Stimulated activated CD4-positive, alpha-beta T cell treated with anti-CD3 and anti-CD28 coated beads, TNF-alpha, amount 100 ng/mL, for 24 hours (primary cell): ENCODE measurements at regions not wholly inside any gene's neighbourhood (a gene's known extent, or its start where the extent isn't known, plus 50 kb on each side); places are given as distances from the start of the nearest gene placed in this dataset.

ENCODE experiments used
- DNase-seq, 3 experiments: peaks; one replicate each; pipeline ENCODE4 v3.0.0-alpha.2; 2020; ENCODE audit warnings: low read depth in 3 of 3

- DNase-seq = no peak
Measured at GRCh38 chr7:12127455-12127854, 83.6 kb upstream of the TMEM106B start.

DNA sequence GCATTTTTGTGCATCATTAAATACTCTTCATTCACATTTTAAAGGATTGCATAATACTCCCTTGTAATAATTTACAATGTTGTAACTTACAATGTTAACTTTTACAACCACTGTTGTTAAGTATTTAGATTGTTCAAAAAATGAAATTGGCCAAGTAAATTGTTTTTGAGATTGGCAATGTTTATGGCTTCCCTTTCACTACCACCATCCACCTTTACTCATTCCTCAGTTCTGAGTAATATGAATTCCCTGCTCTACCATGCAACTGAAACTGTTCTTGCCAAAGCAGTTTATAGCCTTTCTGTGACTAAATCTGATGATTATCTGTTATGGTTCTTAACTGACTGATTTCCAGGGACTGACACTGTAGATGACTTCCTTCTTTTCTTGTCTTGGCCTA is 80.5 kb upstream of the TMEM106B start:
- no peak for DNase-seq

DNA sequence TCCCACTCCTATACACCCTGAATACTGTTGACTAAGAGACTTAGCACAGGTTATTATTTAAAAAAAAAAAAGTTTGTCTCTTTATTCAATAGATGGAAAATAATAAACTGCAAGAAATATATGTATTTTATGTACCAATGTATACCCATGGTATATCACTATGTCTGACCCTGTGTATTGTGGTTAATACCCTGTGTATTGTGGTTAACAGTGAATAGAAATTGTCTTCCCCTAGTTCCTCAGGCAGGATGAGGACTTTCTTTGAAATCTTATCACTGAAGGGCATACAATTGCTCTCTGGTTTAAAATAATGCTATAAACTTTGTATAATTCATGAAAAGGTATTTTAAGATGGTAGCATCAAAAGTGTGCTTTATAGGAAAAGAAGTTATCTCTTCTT is 80.0 kb upstream of the TMEM106B start:
- no peak for DNase-seq

DNA sequence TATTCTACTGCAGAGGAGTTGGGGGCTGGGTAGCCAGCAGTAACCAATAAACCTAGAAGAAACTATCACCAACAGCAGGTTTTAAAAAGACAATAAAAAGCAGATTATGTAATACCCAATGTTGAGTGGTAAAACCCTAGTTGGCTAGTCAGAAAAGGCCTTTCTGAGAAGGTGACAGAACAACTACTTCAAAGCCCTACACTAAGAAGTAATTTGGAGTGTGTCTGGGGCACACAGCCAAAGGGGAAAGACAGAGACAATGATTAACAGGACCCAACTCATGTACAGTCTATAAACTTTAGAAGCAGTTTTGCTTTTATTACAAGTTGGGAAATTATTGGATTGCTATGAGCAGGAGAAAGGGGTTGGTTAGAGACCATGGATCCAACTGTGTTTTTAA is 77.2 kb upstream of the TMEM106B start:
- no peak for DNase-seq

DNA sequence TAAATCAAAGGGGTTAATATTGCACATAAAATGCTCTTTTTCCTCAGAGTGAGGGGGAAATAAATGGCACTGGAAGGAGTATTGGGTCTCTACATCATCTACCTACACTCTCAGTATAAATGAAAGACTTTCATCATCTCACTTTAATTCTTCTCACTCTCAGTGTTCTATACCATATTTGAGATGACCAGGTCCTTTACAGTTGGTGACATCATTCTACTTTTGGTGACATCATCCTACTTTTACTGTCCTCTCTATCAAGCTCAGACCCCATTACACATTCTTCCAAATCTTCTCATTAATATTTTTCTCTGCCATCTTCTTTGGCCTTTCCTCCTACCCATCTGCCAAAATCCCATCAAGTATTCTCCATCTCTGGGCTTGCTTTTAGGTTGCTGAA is 74.6 kb upstream of the TMEM106B start:
- no peak for DNase-seq

DNA sequence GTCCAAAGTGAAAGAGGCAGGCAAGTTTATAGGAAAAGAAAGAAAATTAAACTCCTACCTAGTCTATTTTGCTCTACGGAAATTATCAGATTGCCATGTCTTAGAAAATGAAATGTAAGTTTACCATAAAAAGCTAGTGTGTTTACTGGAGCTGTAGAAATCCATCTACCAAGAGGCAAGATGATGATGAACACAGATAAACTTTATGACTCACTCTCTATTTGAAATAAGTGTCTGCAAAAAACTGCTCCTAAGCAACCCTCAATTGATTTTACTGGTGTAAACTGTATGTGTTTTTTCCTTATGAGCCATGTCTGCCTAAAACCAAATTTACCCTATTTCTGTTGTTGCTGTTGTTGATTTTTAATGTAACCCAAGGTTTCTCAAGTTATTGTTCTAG is 73.8 kb upstream of the TMEM106B start:
- DNase-seq = no peak

DNA sequence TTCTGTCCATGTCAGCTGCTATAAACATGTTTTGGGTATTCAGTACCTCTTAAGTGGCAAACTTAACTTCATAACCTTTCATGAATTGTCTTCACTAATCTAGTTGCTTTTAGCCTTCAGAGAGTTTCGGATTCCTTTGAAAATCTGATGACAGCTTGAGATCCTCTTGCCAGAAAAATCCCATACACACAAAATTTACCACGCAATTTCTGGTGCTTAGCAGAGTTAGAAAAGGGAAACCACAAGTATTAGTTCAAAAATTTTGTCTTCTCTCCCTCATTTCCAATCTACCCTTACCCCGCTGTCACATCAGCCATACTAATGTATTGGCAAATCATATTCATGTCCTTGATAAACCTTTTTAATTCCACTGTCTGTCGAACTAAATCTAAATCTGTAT is 72.7 kb upstream of the TMEM106B start:
- DNase-seq = no peak

GRCh38 chr7:12139416-12139815 is 71.7 kb upstream of the TMEM106B start:
- DNase-seq = no peak

- DNase-seq = no peak
Measured at GRCh38 chr7:12146813-12147212, 64.3 kb upstream of the TMEM106B start.

DNA sequence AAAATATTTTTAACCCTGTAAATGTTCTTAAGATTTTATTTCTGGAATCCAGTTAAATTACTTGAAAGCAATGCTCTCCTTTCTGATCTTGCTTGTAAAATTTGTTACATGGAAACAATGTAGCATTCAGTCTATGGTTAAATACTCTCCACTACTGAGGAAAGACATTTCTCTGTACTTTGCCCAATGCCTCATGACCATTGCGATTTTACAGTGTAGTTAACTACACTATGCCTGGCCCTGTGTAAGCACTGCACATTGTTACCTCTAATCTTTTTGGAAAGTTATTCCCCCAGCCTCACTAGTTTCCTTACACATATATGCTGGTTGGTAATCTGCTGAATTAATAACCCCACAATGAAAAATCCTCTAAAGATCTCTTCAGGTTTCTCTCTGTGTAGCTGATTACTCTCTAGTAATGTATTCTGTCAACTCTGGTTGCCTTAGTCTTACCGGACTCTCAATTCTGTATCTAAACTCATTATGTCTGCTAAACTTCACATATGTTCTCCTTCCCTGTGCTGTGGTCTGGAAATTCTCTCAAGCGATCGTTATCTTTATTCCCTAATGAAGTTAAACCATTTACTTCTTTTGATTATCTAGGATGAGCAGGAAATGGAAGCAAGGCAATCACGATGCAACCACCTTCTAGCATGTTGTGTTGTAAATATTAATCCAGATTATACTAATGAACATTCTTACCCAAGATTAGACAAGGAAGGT is 58.7 kb upstream of the TMEM106B start:
- DNase-seq = no peak

DNA sequence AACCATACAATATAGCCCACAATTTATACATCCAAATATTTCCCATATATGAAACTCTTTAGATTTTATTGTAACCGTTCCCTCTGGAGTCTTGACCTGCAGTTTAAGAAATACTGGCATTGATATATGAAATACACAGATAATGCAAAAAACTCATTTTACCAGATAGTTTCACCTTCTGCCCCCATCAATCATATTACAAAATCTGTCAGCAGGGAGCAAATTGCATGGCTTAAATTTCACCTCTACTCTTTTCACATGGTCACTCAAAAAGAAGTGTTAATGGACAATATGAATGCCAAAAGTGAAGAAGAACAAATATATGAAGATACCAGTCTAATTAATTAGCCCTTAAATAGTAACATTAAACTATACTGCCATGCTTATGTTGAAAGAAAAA is 57.0 kb upstream of the TMEM106B start:
- no peak for DNase-seq

GRCh38 chr7:12157517-12157916 is 53.6 kb upstream of the TMEM106B start:
- no peak for DNase-seq

DNA sequence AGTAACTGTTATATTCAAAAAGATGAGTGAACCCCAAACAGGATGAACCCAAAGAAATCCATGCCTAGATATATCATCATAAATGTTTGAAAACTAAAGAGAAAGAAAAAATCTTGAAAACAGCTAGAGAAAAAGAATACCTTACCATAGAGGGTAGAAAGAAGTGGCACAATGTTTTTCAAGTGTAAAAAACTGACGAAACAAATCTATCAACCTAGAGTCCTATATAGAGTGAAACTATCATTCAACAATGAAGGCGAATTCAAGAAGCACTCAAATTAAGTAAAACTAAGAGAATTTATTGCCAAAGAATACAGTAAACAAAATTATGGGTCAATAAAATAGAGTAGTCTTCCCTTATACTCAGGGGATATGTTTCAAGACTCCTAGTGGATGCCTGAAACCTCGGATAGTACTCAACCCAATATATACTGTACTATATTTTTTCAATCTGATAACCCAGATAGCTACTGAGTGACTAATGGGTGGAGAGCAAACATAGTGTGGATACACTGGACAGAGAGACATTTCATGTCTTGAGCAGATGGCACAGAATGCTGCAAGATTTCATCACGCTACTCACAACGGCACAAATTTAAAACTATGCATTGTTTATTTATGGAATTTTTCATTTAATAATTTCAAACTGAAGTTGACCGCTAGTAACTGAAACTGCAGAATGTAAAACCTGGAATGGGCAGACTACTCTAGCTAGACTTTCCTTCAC is 52.6 kb upstream of the TMEM106B start:
- DNase-seq = no peak

- no peak for DNase-seq
Measured at GRCh38 chr7:12161146-12161545, 49.9 kb upstream of the TMEM106B start.
